Esophagus mucosa (tissue), 1 donor: ENCODE measurements at regions not wholly inside any gene's neighbourhood (a gene's known extent, or its start where the extent isn't known, plus 50 kb on each side); places are given as distances from the start of the nearest gene placed in this dataset.
"Not testable (repeated sequence)": the region's sequence is repeated elsewhere in the genome, so short reads cannot be mapped to it uniquely, and the experiment has no call there.

ENCODE experiments used
- ATAC-seq: fragments of 200-7000 bp; cut with Tn5 transposase; one replicate; pipeline ENCODE4 v1.9.1; 2020
- donor health status: DM: yes; HTN: yes; CAD: no.

- no peak for ATAC-seq
Measured at GRCh38 chrX:52261125-52261462, 76.4 kb downstream of the MAGED4 start.

- ATAC-seq = peak; percentile 99
Measured at GRCh38 chrX:52261463-52262194, 76.9 kb downstream of the MAGED4 start.

- no peak for ATAC-seq
Measured at GRCh38 chrX:52262195-52262546, 77.5 kb downstream of the MAGED4 start.

- ATAC-seq = no peak
Measured at GRCh38 chrX:52263417-52263816, 78.7 kb downstream of the MAGED4 start.

- no peak for ATAC-seq
Measured at GRCh38 chrX:52265713-52266112, 81.0 kb downstream of the MAGED4 start.

- not testable (repeated sequence) for ATAC-seq
Measured at GRCh38 chrX:52268502-52268901, 83.8 kb downstream of the MAGED4 start.

GRCh38 chrX:52270453-52271116 is 85.9 kb downstream of the MAGED4 start:
- no peak for ATAC-seq

- ATAC-seq = no peak
Measured at GRCh38 chrX:52271206-52271605, 86.5 kb downstream of the MAGED4 start.

- ATAC-seq = no peak
Measured at GRCh38 chrX:52277666-52278065, 91.2 kb upstream of the XAGE2 start.

GRCh38 chrX:52280812-52281211 is 88.0 kb upstream of the XAGE2 start:
- no peak for ATAC-seq

GRCh38 chrX:52284865-52285264 is 84.0 kb upstream of the XAGE2 start:
- no peak for ATAC-seq

- ATAC-seq = not testable (repeated sequence)
Measured at GRCh38 chrX:52298968-52299367, 69.9 kb upstream of the XAGE2 start.

GRCh38 chrX:52308532-52308931 is 60.3 kb upstream of the XAGE2 start:
- ATAC-seq = not testable (repeated sequence)
